Stomach (tissue), 4 donors: ENCODE measurements at regions not wholly inside any gene's neighbourhood (a gene's known extent, or its start where the extent isn't known, plus 50 kb on each side); places are given as distances from the start of the nearest gene placed in this dataset.

ENCODE experiments used
- CTCF ChIP-seq, 7 experiments: fragments of 450-650 bp in 4 of 7; fragments of 200-600 bp in 3 of 7; sonication (generic) in 3 of 7; IDR thresholded peaks; one replicate each; pipeline ENCODE4 v1.5.1; 2016 to 2019; ENCODE audit warnings: antibody characterized with exemption in 7 of 7, control low read depth in 2 of 7, mild to moderate bottlenecking in 1 of 7
- POLR2A ChIP-seq, 4 donors: fragments of 450-650 bp; IDR thresholded peaks; one replicate each; pipeline ENCODE4 v1.6.1; 2016; ENCODE audit warnings: antibody characterized with exemption in 4 of 4, control low read depth in 2 of 4, mild to moderate bottlenecking in 1 of 4, moderate library complexity in 1 of 4
- POLR2AphosphoS5 ChIP-seq, 3 donors: sonication (generic); formaldehyde crosslinking; IDR thresholded peaks; one replicate each; pipeline ENCODE4 v1.6.1; 2016; ENCODE audit warnings: antibody characterized with exemption in 3 of 3

DNA sequence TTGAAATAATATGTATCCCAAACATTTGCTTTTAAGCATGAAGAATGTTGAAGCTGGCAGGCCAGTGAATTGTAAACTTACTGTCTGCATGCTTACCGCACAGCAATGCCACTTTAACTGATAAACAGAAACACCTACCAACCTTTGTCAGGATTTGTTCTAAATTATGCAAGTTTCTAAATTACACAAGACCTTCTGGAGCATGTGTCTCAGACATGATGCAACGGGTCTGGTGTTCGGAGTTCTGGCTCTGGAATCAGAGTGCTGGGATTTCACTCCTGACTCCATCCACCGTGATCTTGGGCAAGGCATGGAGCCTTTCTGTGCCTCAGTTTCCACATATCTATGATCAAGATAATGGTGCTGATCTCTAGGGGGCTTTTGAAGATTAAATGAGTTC, 111.2 kb downstream of the CCT6B start:
- no peak for TF ChIP-seq POLR2AphosphoS5 (IDR thresholded peaks at IDR 0.05)
- TF ChIP-seq CTCF (IDR thresholded peaks at IDR 0.05): no peak
- TF ChIP-seq POLR2A (IDR thresholded peaks at IDR 0.05): no peak
